GM23248 (cell line): ENCODE measurements at regions not wholly inside any gene's neighbourhood (a gene's known extent, or its start where the extent isn't known, plus 50 kb on each side); places are given as distances from the start of the nearest gene placed in this dataset.

Source experiments
- DNase-seq: peaks from one replicate; pipeline ENCODE4 v3.0.0-alpha.2; 2015
- H2AFZ ChIP-seq: fragments of 200-600 bp; sonication (generic); 2 replicates; pipeline ENCODE4 v1.6.1; 2016; ENCODE audit warnings: antibody characterized with exemption
- H3F3A ChIP-seq: fragments of 200-600 bp; sonication (generic); 2 replicates; pipeline ENCODE4 v1.6.1; 2016; ENCODE audit warnings: mild to moderate bottlenecking, antibody characterized with exemption, mixed run types; ENCODE audit not compliant: insufficient read depth
- H3K27ac ChIP-seq: fragments of 200-600 bp; sonication (generic); 2 replicates; pipeline ENCODE4 v1.5.1; 2016; ENCODE audit warnings: mild to moderate bottlenecking
- H3K27me3 ChIP-seq: fragments of 200-600 bp; sonication (generic); replicated peaks from 2 replicates; pipeline ENCODE4 v1.6.1; 2016; ENCODE audit warnings: mild to moderate bottlenecking; ENCODE audit not compliant: insufficient read depth
- H3K36me3 ChIP-seq: fragments of 200-600 bp; sonication (generic); 2 replicates; pipeline ENCODE4 v1.6.1; 2016; ENCODE audit warnings: low read depth, mild to moderate bottlenecking
- H3K4me1 ChIP-seq: fragments of 200-600 bp; sonication (generic); 2 replicates; pipeline ENCODE4 v1.6.1; 2016; ENCODE audit warnings: mild to moderate bottlenecking; ENCODE audit not compliant: insufficient read depth
- H3K4me2 ChIP-seq: fragments of 200-600 bp; sonication (generic); one replicate; pipeline ENCODE4 v1.6.1; 2016; ENCODE audit warnings: mild to moderate bottlenecking; ENCODE audit not compliant: unreplicated experiment
- H3K4me3 ChIP-seq: fragments of 200-600 bp; sonication (generic); 2 replicates; pipeline ENCODE4 v1.5.1; 2016; ENCODE audit warnings: mild to moderate bottlenecking
- H3K79me2 ChIP-seq: fragments of 200-600 bp; sonication (generic); 2 replicates; pipeline ENCODE4 v1.6.1; 2016; ENCODE audit warnings: mild to moderate bottlenecking; ENCODE audit not compliant: insufficient read depth
- H3K9ac ChIP-seq: fragments of 200-600 bp; sonication (generic); 2 replicates; pipeline ENCODE4 v1.6.1; 2016; ENCODE audit warnings: mild to moderate bottlenecking
- H3K9me2 ChIP-seq: fragments of 200-600 bp; sonication (generic); 2 replicates; pipeline ENCODE4 v1.6.1; 2016; ENCODE audit warnings: mixed run types, mild to moderate bottlenecking, moderate library complexity; ENCODE audit not compliant: insufficient read depth
- H3K9me3 ChIP-seq: fragments of 200-600 bp; sonication (generic); one replicate; pipeline ENCODE4 v1.6.1; 2017; ENCODE audit warnings: low read depth
- H4K20me1 ChIP-seq: fragments of 200-600 bp; sonication (generic); 2 replicates; pipeline ENCODE4 v1.6.0; 2016; ENCODE audit not compliant: insufficient read depth
- EZH2 ChIP-seq: fragments of 200-600 bp; sonication (generic); IDR thresholded peaks from 2 replicates; pipeline ENCODE4 v1.6.1; 2018; ENCODE audit warnings: antibody characterized with exemption, mild to moderate bottlenecking; ENCODE audit not compliant: insufficient read depth, poor library complexity, severe bottlenecking
- EZH2phosphoT487 ChIP-seq: fragments of 200-600 bp; sonication (generic); IDR thresholded peaks from 2 replicates; pipeline ENCODE4 v1.6.1; 2018; ENCODE audit warnings: antibody characterized with exemption, moderate library complexity, mild to moderate bottlenecking, low read depth; ENCODE audit not compliant: insufficient read depth
- WGBS, 2 experiments: methylation state at CpG; one replicate each; pipeline ENCODE4 v1.1.6; 2015 to 2017; ENCODE audit warnings: low lambda C conversion rate in 2 of 2, low coverage in 1 of 2; ENCODE audit errors: missing lambda C conversion rate in 2 of 2; 5-methylcytosine and 5-hydroxymethylcytosine counted together
- in situ Hi-C: fragments of 300-500 bp; cut with MboI; formaldehyde crosslinking; loops from 2 replicates; pipeline ENCODE4 v1.15.0; 2020

DNA sequence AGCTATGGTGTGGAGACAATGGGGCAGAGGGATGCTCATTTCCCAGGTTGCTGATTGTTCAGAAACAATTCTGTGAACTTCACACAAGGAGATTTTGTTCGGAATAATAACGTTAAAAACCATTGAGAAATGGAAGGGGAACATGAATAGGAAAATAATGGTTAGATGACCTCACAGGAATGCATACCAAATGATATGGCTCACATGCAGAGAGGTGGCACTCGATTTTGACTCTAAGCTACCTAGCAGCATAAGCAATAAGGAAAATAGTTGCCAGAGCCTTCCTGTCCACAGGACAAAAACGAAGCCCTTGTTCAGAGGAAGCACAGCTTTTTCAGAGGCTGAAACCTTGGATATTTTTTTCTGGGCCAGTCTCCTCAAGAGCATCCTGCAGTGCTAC, 293.1 kb downstream of the ZEB1 start:
- Histone ChIP-seq H3K9ac (no peak overlapping the region), H3K79me2 (no peaks in the 10 kb centered on the region), H3K4me2 (no peak overlapping the region), H3K9me3 (no peaks in the 10 kb centered on the region), H3K9me2 (no peaks in the 10 kb centered on the region), H3K36me3 (no peaks in the 10 kb centered on the region), H2AFZ (0 out of 2 replicates have a peak overlapping the region, but pooled peaks have one; percentile 27), H3K27me3 (no peaks in the 10 kb centered on the region), H4K20me1 (no peaks in the 10 kb centered on the region), H3K4me1 (peaks cover 9% of the 10 kb centered on the region), H3K4me3 (no peak overlapping the region), H3F3A (no peaks in the 10 kb centered on the region), H3K27ac (no peak overlapping the region)
- TF ChIP-seq EZH2phosphoT487 (no peak), EZH2 (no peak)
- peak; percentile 55 for DNase-seq
- 21 to 24% methylated on average over 4 of the region's 4 CpGs for WGBS, 2 experiments
- in situ Hi-C loops = no loop called here

DNA sequence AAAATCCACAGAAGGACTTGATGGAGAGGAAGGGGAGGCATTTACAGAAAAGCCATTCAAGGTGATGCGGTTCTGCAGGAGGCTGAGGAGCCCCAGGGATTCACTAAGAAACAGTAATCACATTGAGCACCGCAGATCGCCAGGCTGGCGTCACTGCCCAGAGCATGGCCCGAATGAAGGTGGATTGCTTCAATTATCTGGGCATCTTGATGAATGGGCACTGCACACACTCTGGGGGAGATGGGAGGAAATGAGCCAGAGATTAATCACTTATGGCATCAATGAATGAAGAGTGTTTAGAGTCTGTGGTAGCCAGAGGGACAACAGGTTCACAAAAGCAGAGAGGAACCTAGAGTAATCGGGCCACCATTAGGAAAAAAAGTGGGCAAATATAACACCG, 292.1 kb downstream of the ZEB1 start:
- H2AFZ ChIP-seq = no peak overlapping the region
- H3K27ac ChIP-seq = no peak overlapping the region
- H3K27me3 ChIP-seq = no peaks in the 10 kb centered on the region
- H3K4me1 ChIP-seq = peaks cover 9% of the 10 kb centered on the region
- H3K79me2 ChIP-seq = no peaks in the 10 kb centered on the region
- no peaks in the 10 kb centered on the region for H4K20me1 ChIP-seq
- DNase-seq = no peak
- no peak for TF ChIP-seq EZH2phosphoT487
- no peaks in the 10 kb centered on the region for H3K9me3 ChIP-seq
- H3F3A ChIP-seq = no peaks in the 10 kb centered on the region
- no peak overlapping the region for H3K4me2 ChIP-seq
- WGBS, 2 experiments = 93 to 94% methylated on average over 7 of the region's 7 CpGs
- H3K36me3 ChIP-seq = no peaks in the 10 kb centered on the region
- no peak overlapping the region for H3K4me3 ChIP-seq
- H3K9ac ChIP-seq = no peak overlapping the region
- H3K9me2 ChIP-seq = no peaks in the 10 kb centered on the region
- in situ Hi-C loops = no loop called here

DNA sequence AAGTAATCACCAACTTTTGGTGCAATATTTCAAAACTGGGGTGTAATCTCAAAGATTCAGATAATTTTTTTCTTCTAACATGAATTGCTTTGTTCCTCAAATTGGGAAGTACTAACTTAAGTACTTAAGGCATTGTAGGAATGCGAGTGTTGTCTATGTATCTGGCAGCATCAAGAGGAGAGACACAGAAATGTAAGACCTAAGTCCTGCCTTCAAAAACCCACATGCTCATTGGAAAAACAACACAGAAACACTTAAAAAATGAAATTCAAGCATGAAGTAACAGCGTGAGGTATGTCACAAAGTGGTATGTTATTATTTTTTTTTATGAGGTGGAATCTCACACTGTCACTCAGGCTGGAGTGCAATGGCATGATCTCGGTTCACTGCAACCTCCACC, 288.5 kb downstream of the ZEB1 start:
- H2AFZ ChIP-seq = no peak overlapping the region
- in situ Hi-C loops = no loop called here
- no peaks in the 10 kb centered on the region for H4K20me1 ChIP-seq
- H3K9me3 ChIP-seq = no peaks in the 10 kb centered on the region
- H3F3A ChIP-seq = no peaks in the 10 kb centered on the region
- 84% methylated on average over 3 of the region's 3 CpGs for WGBS, 2 experiments
- DNase-seq = no peak
- no peaks in the 10 kb centered on the region for H3K79me2 ChIP-seq
- no peak overlapping the region for H3K4me2 ChIP-seq
- H3K4me1 ChIP-seq = peaks cover 9% of the 10 kb centered on the region
- no peak overlapping the region for H3K9ac ChIP-seq
- TF ChIP-seq EZH2phosphoT487 (no peak), EZH2 (no peak)
- no peak overlapping the region for H3K4me3 ChIP-seq
- no peaks in the 10 kb centered on the region for H3K36me3 ChIP-seq
- H3K27me3 ChIP-seq = no peaks in the 10 kb centered on the region
- no peaks in the 10 kb centered on the region for H3K9me2 ChIP-seq
- no peak overlapping the region for H3K27ac ChIP-seq

DNA sequence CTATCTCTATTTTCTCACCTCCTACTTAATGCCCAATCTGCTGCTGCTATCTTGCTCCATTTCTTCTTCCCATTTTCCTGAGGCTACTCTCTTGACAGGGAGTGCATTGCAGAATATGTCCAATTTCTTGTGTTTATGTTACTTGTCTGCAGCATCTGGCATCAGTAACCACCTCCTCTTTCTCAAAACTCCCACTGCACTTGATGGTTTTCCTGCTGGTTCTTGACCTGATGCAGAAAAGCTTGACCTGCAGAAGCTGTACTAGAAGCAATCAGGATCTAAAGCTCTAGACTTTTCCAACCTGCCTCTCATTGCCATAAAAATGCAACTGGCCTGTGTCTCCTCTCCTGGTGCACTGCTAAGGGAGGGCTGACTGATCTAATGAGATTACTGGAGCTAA, 287.8 kb downstream of the ZEB1 start:
- Histone ChIP-seq H3K4me3 (no peak overlapping the region), H3K4me2 (no peak overlapping the region), H3K9ac (no peak overlapping the region), H4K20me1 (no peaks in the 10 kb centered on the region), H3K27ac (no peak overlapping the region), H3K27me3 (no peaks in the 10 kb centered on the region), H3K9me3 (no peaks in the 10 kb centered on the region), H3K36me3 (no peaks in the 10 kb centered on the region), H2AFZ (no peak overlapping the region), H3K4me1 (peaks cover 6% of the 10 kb centered on the region), H3K79me2 (no peaks in the 10 kb centered on the region), H3F3A (peaks cover 4% of the 10 kb centered on the region; the same call in 1 of the 2 replicates), H3K9me2 (no peaks in the 10 kb centered on the region)
- TF ChIP-seq EZH2phosphoT487 = no peak
- DNase-seq = no peak
- in situ Hi-C loops = no loop called here

DNA sequence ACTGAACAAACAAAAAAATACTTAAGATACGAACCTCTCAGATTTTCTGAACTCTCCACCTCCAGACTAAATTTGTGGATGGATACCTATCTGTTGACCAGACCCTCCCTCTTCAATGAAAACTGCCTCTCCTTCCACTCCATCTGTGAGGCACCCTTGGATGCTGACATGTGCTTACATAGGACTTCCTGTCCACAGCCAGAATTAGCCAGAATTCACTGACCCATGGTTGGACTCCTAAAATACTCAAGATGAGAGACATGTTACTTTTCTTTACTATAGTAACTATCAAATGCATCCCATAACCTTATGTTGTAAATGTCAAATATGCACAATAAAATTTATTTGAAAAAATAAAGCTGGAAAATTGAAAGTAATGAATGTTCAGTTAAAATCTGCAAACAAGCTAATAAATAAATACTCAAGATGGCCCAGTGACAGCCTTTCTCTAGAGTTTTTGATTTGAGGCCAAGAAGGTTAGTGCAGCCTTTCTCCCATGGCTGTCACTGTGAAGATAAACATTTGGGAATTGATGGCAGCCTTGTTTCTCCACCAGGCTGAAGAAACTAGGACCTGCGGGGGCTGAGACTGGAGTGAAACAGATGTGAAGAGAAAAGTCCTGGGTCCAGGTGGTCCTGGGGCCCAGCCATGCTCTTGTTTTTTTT, 287.0 kb downstream of the ZEB1 start:
- in situ Hi-C loops = no loop called here
- H3K9ac ChIP-seq = no peak overlapping the region
- H3F3A ChIP-seq = peaks cover 4% of the 10 kb centered on the region; the same call in 1 of the 2 replicates
- H3K9me3 ChIP-seq = no peaks in the 10 kb centered on the region
- H3K4me1 ChIP-seq = peaks cover 3% of the 10 kb centered on the region; the same call in 1 of the 2 replicates
- H3K79me2 ChIP-seq = no peaks in the 10 kb centered on the region
- no peaks in the 10 kb centered on the region for H3K27me3 ChIP-seq
- H2AFZ ChIP-seq = no peak overlapping the region
- no peak for DNase-seq
- H3K36me3 ChIP-seq = no peaks in the 10 kb centered on the region
- H3K4me3 ChIP-seq = no peak overlapping the region
- no peak overlapping the region for H3K27ac ChIP-seq
- TF ChIP-seq EZH2 = no peak
- TF ChIP-seq EZH2phosphoT487 = no peak
- H4K20me1 ChIP-seq = no peaks in the 10 kb centered on the region
- no peak overlapping the region for H3K4me2 ChIP-seq
- no peaks in the 10 kb centered on the region for H3K9me2 ChIP-seq
- 83 to 86% methylated on average over 2 of the region's 2 CpGs for WGBS, 2 experiments
